Suprapubic skin (tissue), 3 donors: ENCODE measurements at regions not wholly inside any gene's neighbourhood (a gene's known extent, or its start where the extent isn't known, plus 50 kb on each side); places are given as distances from the start of the nearest gene placed in this dataset.

Source experiments
- POLR2A ChIP-seq, 2 donors: fragments of 450-650 bp; IDR thresholded peaks; one replicate each; pipeline ENCODE4 v1.6.1; 2017; ENCODE audit warnings: antibody characterized with exemption in 2 of 2, mild to moderate bottlenecking in 2 of 2, moderate library complexity in 2 of 2
- TF ChIP-seq, protein P1 (sequence below), 2 donors: fragments of 200-600 bp in 1 of 2; fragments of 450-650 bp in 1 of 2; sonication (generic) in 1 of 2; IDR thresholded peaks; one replicate each; pipeline ENCODE4 v1.5.1; 2016 to 2019; ENCODE audit warnings: antibody characterized with exemption in 2 of 2, mild to moderate bottlenecking in 1 of 2, moderate library complexity in 1 of 2

DNA sequence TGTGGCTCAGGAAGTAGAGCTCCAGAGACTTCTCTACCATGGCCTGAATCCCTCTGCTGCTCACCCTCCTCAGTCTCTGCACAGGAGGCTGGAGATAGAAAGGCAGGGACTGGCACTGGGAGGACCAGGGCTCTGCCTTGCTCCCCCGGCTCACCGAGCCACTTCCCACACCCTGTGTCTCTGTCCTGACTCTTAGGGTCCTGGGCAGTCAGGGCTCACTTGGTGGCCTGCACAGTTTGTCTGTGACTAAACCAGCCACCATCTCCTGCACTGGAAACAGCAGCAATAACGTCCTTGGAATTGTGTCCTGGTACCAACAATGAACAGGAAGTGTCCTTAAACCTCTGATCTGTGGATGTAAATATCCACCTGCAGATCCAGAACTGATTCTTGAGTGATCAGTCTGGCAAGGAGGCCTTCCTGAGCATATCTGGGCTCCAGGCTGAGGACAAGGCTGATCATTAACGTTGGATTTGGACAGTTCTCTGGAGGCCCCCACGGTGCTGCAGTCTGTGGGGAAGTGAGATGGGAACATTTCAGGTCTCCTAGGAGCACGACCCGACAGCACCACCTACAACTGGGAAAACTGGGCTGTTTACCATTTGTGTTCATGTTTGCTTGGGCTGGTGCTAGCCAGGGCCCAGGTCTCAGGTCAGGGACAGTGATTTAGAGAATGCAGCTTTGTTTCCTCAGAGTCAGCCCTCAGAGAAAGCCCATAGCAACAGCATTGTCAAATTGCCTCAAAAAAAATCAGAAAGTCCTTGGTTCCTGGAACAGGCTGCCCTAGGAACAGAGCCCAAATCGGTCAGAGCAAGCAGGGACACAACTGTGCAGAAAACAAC lies 82.5 kb downstream of the ZNF280B start:
- TF ChIP-seq POLR2A (IDR thresholded peaks at IDR 0.05) = no peak
- TF ChIP-seq, protein P1, sequence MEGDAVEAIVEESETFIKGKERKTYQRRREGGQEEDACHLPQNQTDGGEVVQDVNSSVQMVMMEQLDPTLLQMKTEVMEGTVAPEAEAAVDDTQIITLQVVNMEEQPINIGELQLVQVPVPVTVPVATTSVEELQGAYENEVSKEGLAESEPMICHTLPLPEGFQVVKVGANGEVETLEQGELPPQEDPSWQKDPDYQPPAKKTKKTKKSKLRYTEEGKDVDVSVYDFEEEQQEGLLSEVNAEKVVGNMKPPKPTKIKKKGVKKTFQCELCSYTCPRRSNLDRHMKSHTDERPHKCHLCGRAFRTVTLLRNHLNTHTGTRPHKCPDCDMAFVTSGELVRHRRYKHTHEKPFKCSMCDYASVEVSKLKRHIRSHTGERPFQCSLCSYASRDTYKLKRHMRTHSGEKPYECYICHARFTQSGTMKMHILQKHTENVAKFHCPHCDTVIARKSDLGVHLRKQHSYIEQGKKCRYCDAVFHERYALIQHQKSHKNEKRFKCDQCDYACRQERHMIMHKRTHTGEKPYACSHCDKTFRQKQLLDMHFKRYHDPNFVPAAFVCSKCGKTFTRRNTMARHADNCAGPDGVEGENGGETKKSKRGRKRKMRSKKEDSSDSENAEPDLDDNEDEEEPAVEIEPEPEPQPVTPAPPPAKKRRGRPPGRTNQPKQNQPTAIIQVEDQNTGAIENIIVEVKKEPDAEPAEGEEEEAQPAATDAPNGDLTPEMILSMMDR (IDR thresholded peaks at IDR 0.05) = no peak
